IMR-90 (cell line): ENCODE measurements at regions not wholly inside any gene's neighbourhood (a gene's known extent, or its start where the extent isn't known, plus 50 kb on each side); places are given as distances from the start of the nearest gene placed in this dataset.

Source experiments
- ATAC-seq: fragments of 200-7000 bp; cut with Tn5 transposase; 2 replicates; pipeline ENCODE4 v1.9.1; 2020; ENCODE audit warnings: low read depth, mild to moderate bottlenecking, moderate library complexity
- BruUV-seq: library from RNA; stranded (reverse); fragments of 400-500 nt; replicated peaks from 2 replicates; lab custom pipeline; 2021; lab: Mats Ljungman, UMichigan
- CTCF ChIA-PET: fragments of 300-600 bp; formaldehyde crosslinking; extraction: SDS; loops from one replicate; lab custom pipeline; 2021; ENCODE audit warnings: antibody characterized with exemption; lab: Yijun Ruan, JAX
- POLR2A ChIA-PET: fragments of 300-600 bp; sonication (Branson Sonifier 250); formaldehyde crosslinking; loops from one replicate; lab custom pipeline; 2022; ENCODE audit warnings: antibody characterized with exemption; ENCODE audit not compliant: unreplicated experiment; lab: Charles Lee
- DNase-seq: peaks from one replicate; pipeline ENCODE4 v3.0.0; 2013
- H2AFZ ChIP-seq: replicated peaks from 2 replicates; pipeline ENCODE3; 2013; ENCODE audit warnings: low read length, mild to moderate bottlenecking; ENCODE audit not compliant: poor library complexity
- H2AK5ac ChIP-seq: 2 replicates; pipeline ENCODE4 v1.6.1; 2013; ENCODE audit warnings: low read depth, low read length, inconsistent platforms
- H2AK9ac ChIP-seq: replicated peaks from 2 replicates; pipeline ENCODE3; 2013; ENCODE audit warnings: mild to moderate bottlenecking, low read depth, low read length, moderate library complexity; ENCODE audit not compliant: poor library complexity
- H2BK120ac ChIP-seq: 2 replicates; pipeline ENCODE4 v1.6.1; 2013; ENCODE audit warnings: low read depth, low read length, inconsistent platforms
- H2BK15ac ChIP-seq: 3 replicates; pipeline ENCODE4 v1.6.1; 2013; ENCODE audit warnings: low read depth, low read length, inconsistent platforms
- H2BK20ac ChIP-seq: 2 replicates; pipeline ENCODE4 v1.6.1; 2013; ENCODE audit warnings: low read depth, mild to moderate bottlenecking, inconsistent platforms, low read length, moderate library complexity
- H2BK5ac ChIP-seq: 2 replicates; pipeline ENCODE4 v1.6.1; 2013; ENCODE audit warnings: mild to moderate bottlenecking, low read depth, low read length, inconsistent platforms; ENCODE audit not compliant: poor library complexity, severe bottlenecking
- H3K14ac ChIP-seq: replicated peaks from 2 replicates; pipeline ENCODE4 v1.6.1; 2013; ENCODE audit warnings: low read depth, low read length, inconsistent platforms
- H3K18ac ChIP-seq: 2 replicates; pipeline ENCODE4 v1.6.1; 2013; ENCODE audit warnings: low read depth, low read length, control low read depth
- H3K23ac ChIP-seq: 2 replicates; pipeline ENCODE4 v1.6.1; 2013; ENCODE audit warnings: low read depth, low read length, inconsistent platforms
- H3K27ac ChIP-seq: 2 replicates; pipeline ENCODE4 v1.5.1; 2013; ENCODE audit warnings: mild to moderate bottlenecking, control low read depth, low read length; ENCODE audit not compliant: insufficient read depth
- H3K27me3 ChIP-seq: 2 replicates; pipeline ENCODE4 v1.6.1; 2013; ENCODE audit warnings: low read length; ENCODE audit not compliant: control insufficient read depth, insufficient read depth
- H3K36me3 ChIP-seq: 2 replicates; pipeline ENCODE4 v1.6.1; 2013; ENCODE audit warnings: low read length, mixed read lengths; ENCODE audit not compliant: control insufficient read depth, insufficient read depth
- H3K4ac ChIP-seq: 2 replicates; pipeline ENCODE4 v1.6.1; 2013; ENCODE audit warnings: low read depth, low read length, inconsistent platforms
- H3K4me1 ChIP-seq: 2 replicates; pipeline ENCODE4 v1.6.1; 2013; ENCODE audit warnings: low read length, mixed read lengths; ENCODE audit not compliant: control insufficient read depth, insufficient read depth
- H3K4me2 ChIP-seq: 2 replicates; pipeline ENCODE4 v1.6.1; 2013; ENCODE audit warnings: low read depth, mild to moderate bottlenecking, control low read depth, low read length, moderate library complexity
- H3K4me3 ChIP-seq: 2 replicates; pipeline ENCODE4 v1.5.1; 2013; ENCODE audit warnings: low read depth, mild to moderate bottlenecking, control low read depth, low read length, moderate library complexity; ENCODE audit not compliant: insufficient read depth
- H3K56ac ChIP-seq: 2 replicates; pipeline ENCODE4 v1.6.1; 2013; ENCODE audit warnings: low read length, inconsistent platforms; ENCODE audit not compliant: insufficient read depth; ENCODE audit errors: extremely low read depth
- H3K79me1 ChIP-seq, 2 experiments: 2 replicates each; pipeline ENCODE4 v1.6.1; 2013; ENCODE audit warnings: low read length in 2 of 2, inconsistent platforms in 1 of 2, low read depth in 1 of 2
- H3K9ac ChIP-seq: 2 replicates; pipeline ENCODE4 v1.6.1; 2013; ENCODE audit warnings: low read depth, low read length, control low read depth
- H3K9me1 ChIP-seq: 2 replicates; pipeline ENCODE4 v1.6.1; 2013; ENCODE audit warnings: low read length, inconsistent platforms; ENCODE audit not compliant: insufficient read depth
- H3K9me3 ChIP-seq: 2 replicates; pipeline ENCODE4 v1.6.1; 2013; ENCODE audit warnings: low read length; ENCODE audit not compliant: control insufficient read depth, insufficient read depth
- H4K20me1 ChIP-seq: 2 replicates; pipeline ENCODE4 v1.6.1; 2013; ENCODE audit warnings: low read length, inconsistent platforms; ENCODE audit not compliant: insufficient read depth
- H4K5ac ChIP-seq: 2 replicates; pipeline ENCODE4 v1.6.1; 2013; ENCODE audit warnings: mild to moderate bottlenecking, low read depth, low read length, control low read depth
- H4K8ac ChIP-seq, 2 experiments: 2 replicates each; pipeline ENCODE4 v1.6.1; 2013; ENCODE audit warnings: low read depth in 2 of 2, low read length in 2 of 2, control low read depth in 1 of 2, inconsistent platforms in 1 of 2
- H4K91ac ChIP-seq: 2 replicates; pipeline ENCODE4 v1.6.1; 2013; ENCODE audit warnings: low read depth, low read length, inconsistent platforms; ENCODE audit not compliant: insufficient read depth
- CEBPB ChIP-seq: IDR thresholded peaks from 2 replicates; pipeline ENCODE4 v1.6.1; 2012; ENCODE audit warnings: low read depth, low read length, improper control_type of control experiment
- POLR2A ChIP-seq: IDR thresholded peaks from 2 replicates; pipeline ENCODE4 v1.6.1; 2012; ENCODE audit warnings: mild to moderate bottlenecking, low read depth, low read length
- WGBS, 2 experiments: methylation state at CpG; one replicate each; pipeline versions ENCODE4 v1.1.5 to v1.1.7; 2013; ENCODE audit warnings: missing lambda C conversion rate in 2 of 2; ENCODE audit not compliant: insufficient read length in 1 of 2; ENCODE audit errors: extremely low coverage in 2 of 2; 5-methylcytosine and 5-hydroxymethylcytosine counted together
- dilution Hi-C: fragments of 300-500 bp; cut with HindIII; formaldehyde crosslinking; loops from one replicate; pipeline ENCODE4 v1.14.3; 2018; ENCODE audit warnings: low sequenced_read_pairs; ENCODE audit not compliant: unreplicated experiment
- in situ Hi-C: fragments of 300-500 bp; cut with MboI; formaldehyde crosslinking; loops from 3 replicates; pipeline ENCODE4 v1.14.3; 2019; ENCODE audit warnings: low sequenced_read_pairs, inconsistent platforms, mixed read lengths
- intact Hi-C: fragments of 100-400 bp; cut with micrococcal nuclease; formaldehyde crosslinking; loops from 2 replicates; pipeline ENCODE4 v1.10.0; 2022

- Histone ChIP-seq H3K27me3 (peaks cover 35% of the 10 kb centered on the region), H2BK15ac (no peak overlapping the region), H4K8ac (no peak overlapping the region), H2BK120ac (no peak overlapping the region), H3K14ac (no peak overlapping the region), H4K5ac (no peak overlapping the region), H3K4me3 (no peak overlapping the region), H3K4me1 (no peaks in the 10 kb centered on the region), H3K23ac (no peak overlapping the region), H2AFZ (no peak overlapping the region), H4K91ac (no peak overlapping the region), H3K9ac (no peak overlapping the region), H3K4ac (no peak overlapping the region), H4K20me1 (no peaks in the 10 kb centered on the region), H2AK5ac (no peak overlapping the region), H2BK5ac (no peak overlapping the region), H2BK20ac (no peak overlapping the region), H3K79me1 (no peaks in the 10 kb centered on the region), H3K4me2 (no peak overlapping the region), H3K9me1 (no peaks in the 10 kb centered on the region), H2AK9ac (no peak overlapping the region), H3K36me3 (no peaks in the 10 kb centered on the region), H3K56ac (no peak overlapping the region), H3K9me3 (no peaks in the 10 kb centered on the region), H3K18ac (no peak overlapping the region), H3K27ac (no peak overlapping the region)
- no peak for ATAC-seq
- intact Hi-C loops (no loop called here), dilution Hi-C loops (no loop called here), in situ Hi-C loops (loop anchor here (5.0 kb wide), 1 partner anchor 364 kb away; no protein-coding TSS in a partner anchor)
- ChIA-PET POLR2A (no interaction called here), CTCF (interaction anchor here (0.7 to 1.3 kb wide), 3 partner anchors 9 to 364 kb away, joined by 3 read pairs; no protein-coding TSS in a partner anchor)
- no peak for DNase-seq
- no TSS peak for BruUV-seq
- 20% methylated on average over 2 of the region's 7 CpGs; no CpG with 5 or more reads in 1 of the 2 experiments for WGBS, 2 experiments
- no peak for TF ChIP-seq POLR2A
- 0 out of 2 replicates have a peak, but pooled peaks have one; percentile 20 for TF ChIP-seq CEBPB
These were observed 234.0 kb downstream of the B3GLCT start for GRCh38 chr13:31433746-31434145.
